ENCODE measurements at regions not wholly inside any gene's neighbourhood (a gene's known extent, or its start where the extent isn't known, plus 50 kb on each side); places are given as distances from the start of the nearest gene placed in this dataset.

DNA sequence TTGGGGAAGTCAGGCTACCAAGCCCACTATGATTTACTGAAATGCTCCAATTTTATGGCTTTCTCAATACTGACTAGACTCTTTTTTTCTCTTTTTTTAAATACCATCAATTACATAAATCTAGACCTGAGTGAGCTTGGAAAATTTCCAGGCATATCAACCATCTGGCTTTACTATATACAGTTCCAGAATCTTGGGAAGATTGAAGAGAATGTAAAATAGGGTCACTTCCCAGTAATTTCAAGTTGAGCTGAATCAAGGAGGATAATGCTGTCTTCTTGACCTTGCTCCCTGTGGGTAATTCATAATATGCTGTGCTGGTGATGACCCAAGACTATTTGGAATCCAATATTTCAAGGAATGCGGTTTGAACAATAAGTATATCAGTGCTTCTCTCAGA, 108.1 kb downstream of the MAP3K21 start:
- Histone ChIP-seq H3K27me3 (no peaks in the 10 kb centered on the region), H3K4me3 (no peak overlapping the region), H3K9me3 (0 out of 2 replicates have a peak, but pooled peaks cover 2% of the 10 kb centered on the region), H3K36me3 (no peaks in the 10 kb centered on the region)
- no peak for DNase-seq

DNA sequence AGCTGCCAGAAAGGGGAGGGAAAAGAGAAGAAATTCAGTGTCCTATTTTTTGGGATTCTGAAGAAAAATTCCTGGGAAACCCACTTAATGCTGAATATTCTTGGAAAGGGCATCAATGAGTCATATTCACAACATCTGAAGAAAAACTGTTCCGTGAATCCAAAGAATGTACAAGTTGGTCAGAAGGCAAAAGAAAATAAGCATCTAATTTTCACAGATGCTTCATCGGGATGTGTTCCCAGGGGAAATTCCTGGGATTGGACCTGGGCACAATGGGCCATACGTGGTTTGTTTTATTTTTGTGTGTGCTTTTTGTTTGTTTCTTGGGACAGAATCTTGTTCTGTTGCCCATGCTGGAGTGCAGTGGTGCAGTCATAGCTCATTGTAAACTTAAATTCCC, 112.2 kb downstream of the MAP3K21 start:
- no peaks in the 10 kb centered on the region for H3K36me3 ChIP-seq
- H3K4me3 ChIP-seq = no peak overlapping the region
- H3K9me3 ChIP-seq = no peaks in the 10 kb centered on the region
- H3K27me3 ChIP-seq = no peaks in the 10 kb centered on the region
- DNase-seq = peak; percentile 59

DNA sequence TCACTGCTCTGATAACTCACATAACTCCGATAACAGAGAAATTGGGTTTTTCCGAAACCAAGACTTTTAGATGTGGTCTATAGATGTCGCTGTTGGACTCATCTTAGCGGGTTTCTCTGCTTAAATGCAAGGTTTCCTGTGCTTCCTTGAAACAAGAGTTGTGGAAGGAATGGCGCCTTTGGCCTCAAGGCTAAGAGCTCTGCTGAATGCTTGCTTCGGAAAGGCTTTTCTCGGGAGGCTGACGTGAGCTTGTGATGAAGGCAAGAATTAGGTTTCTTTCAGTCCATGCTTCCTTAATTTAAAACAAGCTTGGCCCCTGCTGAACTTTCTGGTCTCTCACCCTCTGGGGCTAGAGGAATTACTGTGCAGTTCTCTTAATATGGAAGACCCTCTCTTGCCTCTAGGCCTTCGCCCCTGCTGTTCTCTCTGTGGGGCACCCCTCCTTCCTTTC, 113.5 kb downstream of the MAP3K21 start:
- peak; percentile 32 for DNase-seq
- H3K27me3 ChIP-seq = no peaks in the 10 kb centered on the region
- H3K36me3 ChIP-seq = no peaks in the 10 kb centered on the region
- H3K9me3 ChIP-seq = no peaks in the 10 kb centered on the region
- H3K4me3 ChIP-seq = no peak overlapping the region

DNA sequence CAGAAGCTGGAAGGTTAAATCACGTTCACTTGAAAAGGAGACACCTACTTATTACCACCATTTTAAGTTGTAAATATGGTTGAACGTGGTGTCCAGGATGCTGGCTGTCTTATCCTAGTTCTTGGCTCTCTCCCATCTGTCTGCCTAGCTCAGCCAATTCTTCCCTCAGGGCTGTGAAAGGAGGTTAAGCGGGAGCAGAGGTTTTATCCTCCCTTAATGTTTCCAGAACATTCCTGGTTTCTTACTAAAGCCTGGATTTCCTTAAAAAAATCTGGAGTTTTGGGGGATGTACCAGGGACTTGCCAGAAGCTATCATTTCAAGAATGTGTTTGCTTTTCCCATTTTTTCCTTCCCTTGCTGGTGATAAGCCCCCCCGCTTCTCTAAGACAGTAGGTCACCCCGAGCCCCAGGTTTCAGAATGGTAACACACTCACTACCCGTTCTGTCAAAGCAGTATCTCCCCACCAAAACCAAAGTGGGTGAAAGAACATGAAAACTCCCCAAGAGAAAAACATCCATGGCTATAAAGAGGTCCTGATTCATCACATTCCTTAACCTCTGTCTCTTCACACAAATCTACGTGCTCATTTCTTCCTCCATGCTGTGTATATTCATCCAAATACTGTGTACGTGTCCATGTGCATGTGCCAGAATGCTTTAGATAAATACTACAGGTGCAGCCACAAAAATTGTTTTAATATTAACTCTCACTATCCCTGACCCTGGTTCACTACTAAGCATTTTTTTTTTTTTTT, 114.7 kb downstream of the MAP3K21 start:
- DNase-seq = no peak
- Histone ChIP-seq H3K27me3 (no peaks in the 10 kb centered on the region), H3K36me3 (no peaks in the 10 kb centered on the region)

DNA sequence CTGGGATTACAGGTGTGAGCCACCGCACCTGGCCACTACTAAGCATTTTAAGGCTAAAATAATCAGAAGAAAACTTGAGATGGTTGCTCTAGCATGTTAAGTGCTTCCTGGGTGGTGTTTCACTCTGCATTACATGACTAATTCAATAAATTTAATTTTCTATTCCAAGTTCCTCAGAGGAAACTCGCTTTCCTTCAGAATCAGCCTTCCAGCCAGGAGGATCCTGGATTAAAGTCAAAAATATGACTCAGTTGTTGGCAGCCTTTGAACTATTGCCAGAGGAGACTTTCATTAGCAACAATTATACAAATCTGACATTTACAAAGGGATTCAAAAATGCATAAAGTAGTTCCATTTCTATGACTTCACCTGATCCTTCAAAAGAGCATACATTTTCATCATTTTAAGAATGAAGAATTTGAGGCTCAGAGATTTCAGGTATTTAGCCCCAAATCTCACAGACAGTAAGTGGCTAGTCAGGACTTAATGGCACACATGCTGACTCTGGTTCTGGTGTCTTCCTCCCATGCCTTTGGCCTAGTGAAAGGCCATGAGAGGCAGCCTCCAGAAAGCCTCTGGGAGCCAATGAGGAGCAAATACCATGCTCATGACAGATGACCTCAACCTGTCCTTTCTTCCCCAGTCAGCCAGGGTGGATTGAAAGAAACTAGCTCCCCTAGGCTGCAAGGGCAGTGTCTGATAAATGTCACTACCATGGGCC, 115.7 kb downstream of the MAP3K21 start:
- Histone ChIP-seq H3K36me3 (no peaks in the 10 kb centered on the region), H3K9me3 (no peaks in the 10 kb centered on the region), H3K27me3 (no peaks in the 10 kb centered on the region), H3K4me3 (no peak overlapping the region)
- DNase-seq = peak; percentile 45

More for the DNA sequence above, 114.7 kb downstream of the MAP3K21 start:
- no peak overlapping the region for H3K4me3 ChIP-seq
- H3K9me3 ChIP-seq = no peaks in the 10 kb centered on the region

DNA sequence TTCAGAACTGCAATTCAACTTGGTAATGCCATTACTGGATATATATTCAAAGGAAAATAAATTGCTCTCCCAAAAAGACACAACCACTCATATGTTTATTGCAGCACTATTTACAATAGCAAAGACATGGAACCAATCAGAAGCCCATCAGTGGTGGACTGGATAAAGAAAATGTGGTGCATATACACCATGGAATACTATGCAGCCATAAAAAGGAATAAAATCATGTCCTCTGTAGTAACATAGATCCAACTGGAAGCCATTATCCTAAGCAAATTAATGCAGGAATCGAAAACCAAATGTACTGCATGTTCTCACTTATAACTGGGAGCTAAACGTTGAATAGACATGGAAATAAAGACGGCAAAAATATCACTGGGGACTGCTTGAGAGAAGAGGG, 117.0 kb downstream of the MAP3K21 start:
- no peak for DNase-seq
- H3K9me3 ChIP-seq = no peaks in the 10 kb centered on the region
- no peak overlapping the region for H3K4me3 ChIP-seq
- no peaks in the 10 kb centered on the region for H3K27me3 ChIP-seq
- H3K36me3 ChIP-seq = no peaks in the 10 kb centered on the region

DNA sequence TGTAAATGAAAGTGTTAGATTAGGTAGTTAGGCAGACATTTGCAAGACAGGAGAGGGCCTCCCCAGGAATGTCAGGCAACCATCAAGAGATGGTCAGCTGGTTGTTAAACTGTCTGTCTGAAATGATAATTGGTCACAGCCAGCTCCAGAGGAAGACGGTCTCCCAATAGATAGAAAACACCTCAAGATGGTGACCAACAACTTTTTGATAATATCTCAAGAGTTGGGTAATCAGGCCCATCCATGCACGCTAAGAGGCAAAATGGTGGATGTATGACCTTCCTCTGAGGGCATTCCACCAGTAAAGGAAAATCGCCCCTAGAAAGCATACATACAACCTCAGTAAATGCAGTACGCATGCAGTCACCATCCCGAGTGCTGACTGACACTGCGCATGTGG, 118.2 kb downstream of the MAP3K21 start:
- DNase-seq = no peak
- Histone ChIP-seq H3K4me3 (no peak overlapping the region), H3K9me3 (no peaks in the 10 kb centered on the region), H3K27me3 (no peaks in the 10 kb centered on the region), H3K36me3 (no peaks in the 10 kb centered on the region)

DNA sequence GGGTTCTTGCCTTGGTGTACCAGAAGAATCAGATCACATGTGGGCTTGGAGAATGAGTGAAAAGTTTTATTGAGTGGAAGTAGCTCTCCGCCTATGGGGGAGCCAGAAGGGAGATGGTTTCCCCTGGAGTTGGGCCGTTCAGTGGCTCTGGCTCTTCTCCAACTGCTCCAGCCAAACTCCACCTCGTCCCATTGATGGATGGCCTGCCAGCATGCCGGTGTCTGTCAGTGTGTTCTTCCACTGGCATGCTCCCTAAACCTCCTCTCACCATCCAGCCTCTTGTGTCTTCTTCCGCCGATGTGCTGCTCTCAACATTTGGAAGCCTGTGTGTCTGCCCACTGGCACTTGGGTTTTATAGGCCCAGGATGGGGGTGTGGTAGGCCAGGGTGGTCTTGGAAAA, 119.4 kb downstream of the MAP3K21 start:
- Histone ChIP-seq H3K36me3 (no peaks in the 10 kb centered on the region), H3K9me3 (no peaks in the 10 kb centered on the region), H3K27me3 (no peaks in the 10 kb centered on the region), H3K4me3 (no peak overlapping the region)
- DNase-seq = no peak

DNA sequence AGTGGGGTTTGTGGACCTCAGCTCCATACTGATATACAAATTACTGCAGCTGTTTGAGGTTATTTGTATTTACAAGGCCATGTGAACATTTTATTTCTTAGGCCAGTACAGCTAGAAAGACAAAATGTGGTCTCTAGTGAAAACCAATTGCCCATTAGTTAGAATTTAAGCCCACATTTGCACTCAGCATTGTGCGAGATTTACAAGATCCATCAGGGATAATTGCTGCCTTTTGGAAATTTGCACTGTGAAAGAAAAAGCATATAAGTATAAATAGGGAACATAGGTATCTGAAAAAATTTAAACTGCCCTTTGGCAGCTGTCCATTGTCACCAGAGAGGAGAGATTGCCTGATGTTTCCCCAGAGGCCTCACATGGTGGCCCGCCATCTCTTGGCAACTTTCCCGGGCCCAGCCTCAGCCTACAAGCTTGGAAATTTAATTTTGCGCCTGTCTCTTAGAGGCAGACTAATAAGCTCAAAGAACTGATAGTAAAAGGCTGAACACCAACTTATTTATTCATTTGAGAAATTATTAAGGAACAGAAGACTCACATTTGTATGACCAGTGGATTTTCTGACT, 120.7 kb downstream of the MAP3K21 start:
- no peaks in the 10 kb centered on the region for H3K9me3 ChIP-seq
- no peak overlapping the region for H3K4me3 ChIP-seq
- no peaks in the 10 kb centered on the region for H3K27me3 ChIP-seq
- no peak for DNase-seq
- H3K36me3 ChIP-seq = no peaks in the 10 kb centered on the region

DNA sequence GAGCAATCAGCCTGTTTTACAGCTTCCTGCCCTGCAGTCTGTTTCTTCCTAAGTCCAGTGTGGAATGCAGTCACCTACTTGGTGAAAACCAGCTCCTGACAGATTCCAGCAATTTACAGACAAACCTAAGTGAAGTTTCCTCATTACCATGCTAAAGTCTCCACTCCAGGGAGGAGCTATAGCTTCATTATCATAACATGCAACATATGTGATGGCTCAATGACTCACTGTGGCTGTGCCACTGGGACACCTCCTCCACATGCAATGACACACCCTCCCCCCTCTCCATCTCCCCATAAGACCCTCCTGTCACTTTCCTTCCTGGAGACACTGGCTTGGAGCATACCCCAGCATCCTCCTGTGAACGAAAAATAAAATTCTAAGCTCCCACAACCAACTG, 125.2 kb downstream of the MAP3K21 start:
- 0 out of 2 replicates have a peak, but pooled peaks cover 2% of the 10 kb centered on the region for H3K27me3 ChIP-seq
- no peak for DNase-seq
- H3K4me3 ChIP-seq = no peak overlapping the region
- H3K36me3 ChIP-seq = no peaks in the 10 kb centered on the region
- H3K9me3 ChIP-seq = no peaks in the 10 kb centered on the region

DNA sequence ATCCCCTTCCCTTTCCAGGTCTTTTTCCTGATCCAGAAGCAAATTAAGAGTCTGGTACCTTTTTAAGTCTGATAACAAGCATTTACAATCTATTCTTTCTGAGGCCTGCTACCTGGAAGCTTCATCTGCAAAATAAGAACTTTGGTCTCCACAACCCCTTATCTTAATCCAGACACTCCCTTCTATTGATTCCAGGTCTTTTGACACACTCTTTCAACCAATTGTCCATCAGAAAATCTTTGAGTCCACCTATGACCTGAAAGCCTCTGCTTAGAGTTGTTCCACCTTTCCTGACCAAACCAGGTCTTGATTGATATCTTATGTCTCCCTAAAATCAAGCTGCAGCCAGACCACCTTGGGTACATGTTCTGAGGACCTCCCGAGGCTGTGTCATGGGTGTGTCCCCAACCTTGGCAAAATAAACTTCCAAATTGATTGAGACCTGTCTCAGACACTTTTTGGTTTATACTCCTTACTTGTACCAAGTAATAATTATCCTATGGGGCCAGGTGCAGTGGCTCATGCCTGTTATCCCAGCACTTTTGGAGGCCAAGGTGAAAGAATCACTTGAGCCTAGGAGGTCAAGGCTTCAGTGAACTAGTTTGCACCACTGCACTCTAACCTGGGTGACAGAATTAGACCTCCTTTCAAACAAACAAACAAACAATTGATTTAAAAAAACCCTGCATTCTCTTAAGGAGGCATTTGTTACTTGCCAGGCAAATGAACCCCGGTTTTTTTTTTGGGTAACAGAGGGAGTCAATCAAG, 126.1 kb downstream of the MAP3K21 start:
- Histone ChIP-seq H3K27me3 (0 out of 2 replicates have a peak, but pooled peaks cover 2% of the 10 kb centered on the region), H3K9me3 (no peaks in the 10 kb centered on the region), H3K36me3 (no peaks in the 10 kb centered on the region), H3K4me3 (no peak overlapping the region)
- DNase-seq = no peak

DNA sequence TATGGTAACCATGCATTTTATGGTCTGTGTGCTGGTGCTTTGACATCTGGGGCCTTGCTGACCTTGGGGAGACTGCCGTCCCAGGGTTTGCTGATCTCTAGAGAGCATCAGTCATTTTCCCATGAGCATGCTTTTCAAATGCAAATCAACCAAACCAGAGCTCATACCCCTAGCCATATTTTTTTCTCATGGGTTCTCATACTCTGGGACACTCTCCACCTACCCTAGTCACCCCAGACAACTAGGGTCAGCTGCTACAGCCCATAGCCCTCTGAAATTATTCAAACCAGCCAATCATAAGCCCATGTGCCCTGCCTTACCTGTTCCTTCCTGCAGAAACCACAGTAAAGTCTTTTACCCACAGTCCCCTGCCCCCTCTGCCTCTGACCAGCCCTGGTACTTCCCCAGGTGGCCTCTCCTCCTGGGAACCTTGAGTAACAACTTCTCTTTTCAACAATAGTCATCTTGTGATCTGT, 132.0 kb downstream of the MAP3K21 start:
- DNase-seq = no peak
- H3K27me3 ChIP-seq = peaks cover 6% of the 10 kb centered on the region; the same call in 1 of the 2 replicates
- H3K4me3 ChIP-seq = no peak overlapping the region
- no peaks in the 10 kb centered on the region for H3K36me3 ChIP-seq
- no peaks in the 10 kb centered on the region for H3K9me3 ChIP-seq

DNA sequence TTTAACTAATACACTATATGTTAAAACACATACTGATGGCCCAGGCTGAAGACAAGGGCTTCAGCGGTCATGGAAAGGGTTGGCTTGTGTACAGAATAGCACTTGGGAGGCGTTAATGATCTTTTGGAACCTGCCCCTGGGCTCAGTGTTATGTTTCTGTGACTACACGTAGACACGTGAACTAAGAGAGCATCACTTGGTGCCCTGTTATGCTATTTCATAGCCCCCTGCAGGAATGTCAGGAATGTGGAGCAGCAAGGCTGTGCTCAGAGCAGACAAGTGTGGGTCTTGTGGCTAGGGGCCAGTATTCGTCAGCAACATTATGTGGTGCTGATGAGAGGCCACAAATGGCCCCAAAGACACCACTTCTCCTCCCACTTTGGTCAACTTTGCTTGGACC, 132.4 kb downstream of the MAP3K21 start:
- Histone ChIP-seq H3K36me3 (no peaks in the 10 kb centered on the region), H3K27me3 (peaks cover 6% of the 10 kb centered on the region; the same call in 1 of the 2 replicates), H3K9me3 (no peaks in the 10 kb centered on the region), H3K4me3 (no peak overlapping the region)
- no peak for DNase-seq

DNA sequence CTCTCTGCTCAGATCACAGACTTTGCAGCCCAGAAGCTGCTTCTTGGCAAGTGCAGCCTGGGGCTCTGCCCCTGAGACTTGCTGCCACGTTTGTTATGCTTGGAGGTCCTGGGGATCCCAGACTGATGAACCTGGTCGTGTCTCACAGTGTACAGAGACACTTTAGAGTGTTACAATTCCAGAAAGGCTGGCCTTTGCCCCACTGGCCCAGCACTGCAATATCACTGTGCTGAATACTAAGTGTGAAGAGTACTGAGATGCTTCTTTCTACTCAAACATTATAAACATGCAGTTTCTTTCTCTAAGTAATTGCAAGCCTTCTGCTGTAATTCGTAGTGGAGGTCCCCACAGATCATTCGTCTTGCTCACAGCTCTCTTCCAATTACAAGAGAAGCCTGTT, 133.2 kb downstream of the MAP3K21 start:
- no peak for DNase-seq
- peaks cover 4% of the 10 kb centered on the region; the same call in 1 of the 2 replicates for H3K27me3 ChIP-seq
- H3K36me3 ChIP-seq = no peaks in the 10 kb centered on the region
- no peaks in the 10 kb centered on the region for H3K9me3 ChIP-seq
- H3K4me3 ChIP-seq = no peak overlapping the region

DNA sequence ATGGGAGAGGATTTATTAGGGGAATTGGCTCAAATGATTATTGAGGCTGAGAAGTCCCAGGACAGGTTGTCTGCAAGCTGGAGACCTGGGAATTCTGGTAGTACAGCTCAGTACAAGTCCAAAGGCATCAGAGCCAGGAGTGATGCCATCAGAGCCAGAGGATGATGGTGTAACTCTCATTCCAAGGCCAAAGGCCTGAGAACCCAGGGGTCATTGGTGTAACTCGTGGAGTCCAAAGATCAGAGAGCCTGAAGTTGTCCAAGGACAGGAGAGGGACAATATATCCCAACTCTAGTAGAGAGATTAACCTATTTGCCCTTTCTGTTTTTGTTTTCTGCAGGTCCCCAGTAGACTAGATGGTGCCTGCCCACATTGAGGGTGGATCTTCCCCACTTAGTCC, 134.3 kb downstream of the MAP3K21 start:
- Histone ChIP-seq H3K9me3 (no peaks in the 10 kb centered on the region), H3K36me3 (no peaks in the 10 kb centered on the region), H3K4me3 (no peak overlapping the region), H3K27me3 (peaks cover 4% of the 10 kb centered on the region; the same call in 1 of the 2 replicates)
- no peak for DNase-seq

DNA sequence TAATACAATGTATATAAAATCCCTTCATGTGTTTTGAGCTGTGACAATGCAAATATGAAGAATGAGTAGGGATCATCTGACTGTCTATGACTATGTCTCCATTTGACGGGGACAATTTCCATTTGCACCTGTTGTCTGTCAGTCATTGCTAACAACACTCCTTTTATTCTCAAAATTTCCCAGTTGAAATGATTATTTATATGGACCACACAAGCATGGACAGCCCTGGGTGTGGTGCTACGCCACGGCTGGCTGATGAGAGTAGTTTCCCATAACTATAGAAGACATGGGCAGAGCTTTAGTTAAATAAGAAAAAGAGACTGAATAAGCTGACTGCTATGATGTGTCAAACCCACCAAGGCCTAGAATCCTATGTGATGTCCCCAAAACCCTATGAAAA, 135.8 kb downstream of the MAP3K21 start:
- peaks cover 4% of the 10 kb centered on the region; the same call in 1 of the 2 replicates for H3K27me3 ChIP-seq
- no peak for DNase-seq
- no peak overlapping the region for H3K4me3 ChIP-seq
- H3K36me3 ChIP-seq = no peaks in the 10 kb centered on the region
- no peaks in the 10 kb centered on the region for H3K9me3 ChIP-seq
